ENCODE measurements at regions not wholly inside any gene's neighbourhood (a gene's known extent, or its start where the extent isn't known, plus 50 kb on each side); places are given as distances from the start of the nearest gene placed in this dataset.
A peak's percentile ranks its signal among the peaks of the same experiment; 100 is the strongest.

DNA sequence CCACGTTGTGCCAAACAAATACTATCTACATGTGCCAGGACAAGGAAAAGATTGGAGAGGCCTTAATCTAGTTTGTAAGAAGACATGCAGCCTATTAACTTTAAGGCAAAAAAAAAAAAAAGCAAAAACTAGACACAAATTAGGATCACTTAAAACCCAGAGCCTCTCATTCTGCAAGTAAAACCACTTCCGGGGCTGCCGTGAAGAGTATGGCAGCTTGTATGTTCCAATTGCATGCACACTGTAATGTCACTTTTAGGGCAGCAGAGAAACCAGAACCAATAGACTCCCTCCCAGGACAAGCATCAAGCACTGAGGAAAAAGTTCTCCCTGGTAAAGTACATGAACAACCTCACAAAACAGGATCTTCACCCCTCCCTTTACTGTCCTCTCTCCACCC lies 70.6 kb downstream of the RSL24D1 start:
- Mint-ChIP-seq H3K4me1 (no peaks in the 10 kb centered on the region), H3K4me3 (no peak overlapping the region), H3K27ac (no peak overlapping the region), H3K27me3 (peaks cover 0 to 9% (median 7%) of the 10 kb centered on the region in 5 donors), H3K36me3 (peaks cover 0 to 4% (median 2%) of the 10 kb centered on the region in 3 donors), H3K9me3 (peaks cover 0 to 7% (median 3%) of the 10 kb centered on the region in 9 donors)
- POLR2A ChIA-PET: no interaction called here
- DNase-seq (no peak), ATAC-seq (no peak)

- no peak for ATAC-seq
- POLR2A ChIA-PET: no interaction called here
- Mint-ChIP-seq H3K36me3 (no peaks in the 10 kb centered on the region), H3K9me3 (no peaks in the 10 kb centered on the region), H3K27me3 (peaks cover 0 to 7% (median 1%) of the 10 kb centered on the region in 5 donors), H3K4me1 (no peaks in the 10 kb centered on the region), H3K4me3 (no peak overlapping the region), H3K27ac (no peak overlapping the region)
- no peak for DNase-seq
These were observed 72.1 kb downstream of the RSL24D1 start for GRCh38 chr15:55124616-55125015.

GRCh38 chr15:55118344-55118870 lies 78.3 kb downstream of the RSL24D1 start:
- Mint-ChIP-seq H3K9me3 (peaks cover 0 to 1% (median 0%) of the 10 kb centered on the region in 9 donors), H3K36me3 (no peaks in the 10 kb centered on the region), H3K27ac (no peak overlapping the region), H3K27me3 (peaks cover 0 to 2% (median 0%) of the 10 kb centered on the region in 5 donors), H3K4me3 (no peak overlapping the region), H3K4me1 (no peaks in the 10 kb centered on the region)
- no peak for ATAC-seq
- POLR2A ChIA-PET: no interaction called here
- DNase-seq: no peak

DNA sequence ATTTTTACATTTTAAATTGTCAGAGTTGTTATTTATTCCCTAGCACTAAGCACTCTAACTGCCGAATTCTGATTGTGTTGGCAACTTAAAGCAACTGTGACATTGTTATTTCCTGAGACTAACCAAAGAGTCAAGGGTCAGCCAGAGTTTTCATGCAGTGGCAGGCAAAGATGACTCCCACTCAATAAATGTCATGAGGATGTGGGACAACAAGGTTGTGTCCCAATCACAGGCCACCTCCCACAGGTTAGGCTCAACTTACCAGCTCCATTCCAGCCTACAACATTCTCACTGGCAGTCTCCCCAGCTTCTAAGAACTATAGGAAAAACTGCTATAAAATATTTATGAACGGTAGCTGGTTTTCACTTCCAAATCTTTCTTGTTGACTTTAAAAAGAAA lies 80.1 kb downstream of the RSL24D1 start:
- Mint-ChIP-seq H3K4me1 (no peaks in the 10 kb centered on the region), H3K27me3 (peaks cover 0 to 4% (median 0%) of the 10 kb centered on the region in 5 donors), H3K4me3 (no peak overlapping the region), H3K36me3 (no peaks in the 10 kb centered on the region), H3K9me3 (peaks cover 0 to 1% (median 0%) of the 10 kb centered on the region in 9 donors), H3K27ac (no peak overlapping the region)
- no peak for ATAC-seq
- no peak for DNase-seq
- POLR2A ChIA-PET: no interaction called here

GRCh38 chr15:55113736-55114135 lies 83.0 kb downstream of the RSL24D1 start:
- POLR2A ChIA-PET: no interaction called here
- H3K4me1 Mint-ChIP-seq: no peaks in the 10 kb centered on the region
- peaks cover 0 to 10% (median 5%) of the 10 kb centered on the region in 5 donors for H3K27me3 Mint-ChIP-seq
- no peak for ATAC-seq
- no peak overlapping the region for H3K27ac Mint-ChIP-seq
- no peak for DNase-seq
- H3K36me3 Mint-ChIP-seq: no peaks in the 10 kb centered on the region
- peaks cover 0 to 1% (median 0%) of the 10 kb centered on the region in 9 donors for H3K9me3 Mint-ChIP-seq
- H3K4me3 Mint-ChIP-seq: no peak overlapping the region

- Mint-ChIP-seq H3K27me3 (peaks cover 0 to 10% (median 6%) of the 10 kb centered on the region in 5 donors), H3K27ac (no peak overlapping the region), H3K36me3 (no peaks in the 10 kb centered on the region), H3K4me3 (no peak overlapping the region), H3K9me3 (peaks cover 0 to 1% (median 0%) of the 10 kb centered on the region in 9 donors), H3K4me1 (no peaks in the 10 kb centered on the region)
- ATAC-seq (no peak), DNase-seq (no peak)
- POLR2A ChIA-PET: no interaction called here
These were observed 84.0 kb downstream of the RSL24D1 start for GRCh38 chr15:55112706-55113105.

DNA sequence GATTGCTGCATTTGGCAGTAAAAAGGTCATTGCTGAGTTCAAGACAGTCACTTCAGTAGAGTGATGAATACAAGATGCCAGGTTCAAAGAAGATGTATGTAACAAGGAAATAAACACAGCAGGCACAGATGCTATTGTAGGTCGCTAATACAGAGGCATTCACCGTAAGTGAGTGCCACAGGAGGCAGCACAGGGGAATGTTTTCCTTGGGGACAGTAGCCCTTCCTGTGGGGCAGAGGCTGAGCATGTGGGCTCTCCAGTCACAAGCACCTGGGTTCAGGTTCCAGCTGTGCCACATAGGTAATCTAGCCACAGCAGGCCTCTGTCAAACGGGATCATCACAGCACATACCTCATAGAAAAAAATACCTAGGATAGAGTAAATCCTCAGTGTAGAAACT lies 86.3 kb downstream of the RSL24D1 start:
- DNase-seq: no peak
- ATAC-seq: no peak
- peaks cover 0 to 10% (median 6%) of the 10 kb centered on the region in 5 donors for H3K27me3 Mint-ChIP-seq
- no peaks in the 10 kb centered on the region for H3K4me1 Mint-ChIP-seq
- no peak overlapping the region for H3K4me3 Mint-ChIP-seq
- peaks cover 0 to 3% (median 0%) of the 10 kb centered on the region in 9 donors for H3K9me3 Mint-ChIP-seq
- POLR2A ChIA-PET: no interaction called here
- H3K27ac Mint-ChIP-seq: no peak overlapping the region
- H3K36me3 Mint-ChIP-seq: peaks cover 0 to 2% (median 0%) of the 10 kb centered on the region in 3 donors

DNA sequence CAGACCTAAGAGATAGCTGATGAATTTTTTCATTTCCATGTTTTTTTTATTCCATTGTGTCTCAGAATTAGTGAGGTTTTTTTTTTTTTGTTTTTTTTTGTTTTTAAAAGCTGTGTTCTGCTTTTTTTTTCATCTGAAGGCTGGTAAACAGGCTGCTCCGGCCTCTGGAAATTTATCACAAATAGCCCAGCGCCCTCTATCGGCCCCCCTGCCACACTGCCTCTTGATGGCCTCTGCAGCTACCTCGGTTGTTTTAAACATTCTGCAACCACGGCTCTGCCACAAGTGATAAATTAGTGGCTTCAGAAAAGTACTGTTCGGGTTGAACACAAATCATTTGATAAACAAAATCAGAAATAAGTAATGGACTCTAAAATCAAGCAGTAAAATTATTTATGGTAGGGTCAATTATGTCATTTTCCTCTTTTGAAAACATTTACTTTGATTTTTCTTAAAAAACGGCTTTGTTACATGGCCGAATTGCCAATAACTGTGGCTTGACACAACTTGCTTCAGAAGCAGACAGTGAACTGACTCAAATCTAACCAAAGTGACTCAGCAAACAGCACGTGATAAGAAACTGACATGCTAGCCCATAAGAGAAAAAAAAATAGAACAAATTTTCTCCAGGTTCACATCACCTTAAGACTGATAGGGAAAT lies 87.8 kb downstream of the RSL24D1 start:
- POLR2A ChIA-PET: no interaction called here
- ATAC-seq (no peak), DNase-seq (peak in 8 of 10 donors; percentile 13 to 41 (median 33))
- Mint-ChIP-seq H3K27me3 (peaks cover 0 to 10% (median 5%) of the 10 kb centered on the region in 5 donors), H3K4me3 (no peak overlapping the region), H3K36me3 (peaks cover 0 to 2% (median 0%) of the 10 kb centered on the region in 3 donors), H3K4me1 (no peaks in the 10 kb centered on the region), H3K27ac (no peak overlapping the region), H3K9me3 (peaks cover 0 to 3% (median 0%) of the 10 kb centered on the region in 9 donors)

- Mint-ChIP-seq H3K27me3 (peaks cover 0 to 11% (median 8%) of the 10 kb centered on the region in 5 donors), H3K4me1 (no peaks in the 10 kb centered on the region), H3K9me3 (peaks cover 0 to 3% (median 0%) of the 10 kb centered on the region in 9 donors), H3K36me3 (peaks cover 0 to 2% (median 0%) of the 10 kb centered on the region in 3 donors), H3K4me3 (no peak overlapping the region), H3K27ac (no peak overlapping the region)
- ATAC-seq (no peak), DNase-seq (no peak)
- POLR2A ChIA-PET: no interaction called here
These were observed 88.3 kb downstream of the RSL24D1 start for GRCh38 chr15:55108448-55108847.

DNA sequence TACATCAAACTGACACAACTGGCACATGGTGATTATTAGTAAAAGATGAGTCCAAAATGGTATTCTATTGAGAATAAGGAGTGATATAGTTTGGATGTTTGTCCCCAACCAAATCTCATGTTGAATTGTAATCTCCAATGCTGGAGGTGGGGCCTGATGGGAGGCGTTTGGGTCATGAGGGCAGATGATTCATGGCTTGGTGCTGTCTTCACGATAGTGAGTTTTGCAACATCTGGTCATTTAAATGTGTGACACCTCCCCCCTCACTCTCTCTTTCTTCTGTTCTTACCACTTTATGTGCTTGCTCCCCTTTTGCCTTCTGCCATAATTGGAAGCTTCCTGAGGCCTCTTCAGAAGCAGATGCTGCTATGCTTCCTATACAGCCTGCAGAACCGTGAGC lies 90.6 kb downstream of the RSL24D1 start:
- POLR2A ChIA-PET: no interaction called here
- no peak overlapping the region for H3K4me3 Mint-ChIP-seq
- H3K27me3 Mint-ChIP-seq: peaks cover 1 to 15% (median 9%) of the 10 kb centered on the region in 5 donors
- peaks cover 0 to 3% (median 0%) of the 10 kb centered on the region in 9 donors for H3K9me3 Mint-ChIP-seq
- no peak for DNase-seq
- H3K27ac Mint-ChIP-seq: no peak overlapping the region
- ATAC-seq: no peak
- H3K4me1 Mint-ChIP-seq: no peaks in the 10 kb centered on the region
- H3K36me3 Mint-ChIP-seq: peaks cover 0 to 2% (median 0%) of the 10 kb centered on the region in 3 donors

GRCh38 chr15:55094136-55094535 lies 102.6 kb downstream of the RSL24D1 start:
- peaks cover 0 to 8% (median 0%) of the 10 kb centered on the region in 9 donors for H3K9me3 Mint-ChIP-seq
- DNase-seq (no peak), ATAC-seq (no peak)
- peaks cover 0 to 2% (median 0%) of the 10 kb centered on the region in 4 donors for H3K4me1 Mint-ChIP-seq
- H3K27ac Mint-ChIP-seq: no peak overlapping the region
- POLR2A ChIA-PET: no interaction called here
- H3K4me3 Mint-ChIP-seq: no peak overlapping the region
- peaks cover 3 to 13% (median 11%) of the 10 kb centered on the region in 5 donors for H3K27me3 Mint-ChIP-seq
- peaks cover 0 to 3% (median 0%) of the 10 kb centered on the region in 3 donors for H3K36me3 Mint-ChIP-seq

- Mint-ChIP-seq H3K9me3 (peaks cover 0 to 14% (median 3%) of the 10 kb centered on the region in 9 donors), H3K36me3 (peaks cover 0 to 8% (median 0%) of the 10 kb centered on the region in 3 donors), H3K4me3 (no peak overlapping the region), H3K27ac (no peak overlapping the region), H3K27me3 (peaks cover 4 to 31% (median 12%) of the 10 kb centered on the region in 5 donors), H3K4me1 (peaks cover 0 to 3% (median 0%) of the 10 kb centered on the region in 4 donors)
- no peak for ATAC-seq
- DNase-seq: no peak
- POLR2A ChIA-PET: no interaction called here
These were observed 108.5 kb downstream of the RSL24D1 start for GRCh38 chr15:55088207-55088606.

DNA sequence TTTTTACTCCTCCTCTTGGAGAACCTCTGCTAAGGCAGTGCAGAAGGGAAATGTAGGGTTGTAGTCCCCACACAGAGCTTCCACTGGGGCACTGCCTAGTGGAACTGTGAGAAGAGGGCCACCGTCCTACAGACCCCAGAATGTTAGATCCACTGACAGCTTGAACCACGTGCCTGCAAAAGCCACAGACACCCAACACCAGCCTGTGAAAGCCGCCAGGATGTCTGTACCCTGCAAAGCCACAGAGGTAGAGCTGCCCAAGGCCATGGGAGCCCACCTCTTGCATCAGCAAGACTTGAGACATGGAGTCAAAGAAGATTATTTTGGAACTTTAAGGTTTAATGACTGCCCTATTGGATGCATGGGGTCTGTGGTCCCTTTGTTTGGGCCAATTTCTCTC lies 112.1 kb downstream of the RSL24D1 start:
- Mint-ChIP-seq H3K36me3 (peaks cover 0 to 8% (median 0%) of the 10 kb centered on the region in 3 donors), H3K4me3 (no peak overlapping the region), H3K27me3 (peaks cover under 1 to 22% (median 10%) of the 10 kb centered on the region in 5 donors), H3K27ac (no peak overlapping the region), H3K4me1 (peaks cover 0 to 3% (median 0%) of the 10 kb centered on the region in 4 donors), H3K9me3 (peaks cover 0 to 14% (median 3%) of the 10 kb centered on the region in 9 donors)
- DNase-seq (no peak), ATAC-seq (no peak)
- POLR2A ChIA-PET: no interaction called here

Measured in naive thymus-derived CD8-positive, alpha-beta T cell (primary cell).